Activated CD4-positive, alpha-beta T cell treated with anti-CD3 and anti-CD28 coated beads, Interleukin-2, amount 50 U/mL, for 24 hours (primary cell): ENCODE measurements at regions not wholly inside any gene's neighbourhood (a gene's known extent, or its start where the extent isn't known, plus 50 kb on each side); places are given as distances from the start of the nearest gene placed in this dataset.

ENCODE experiments used
- DNase-seq, 2 donors: peaks; one replicate each; pipeline ENCODE4 v3.0.0-alpha.2; 2020; ENCODE audit warnings: low read depth in 1 of 2, low spot score in 1 of 2

DNA sequence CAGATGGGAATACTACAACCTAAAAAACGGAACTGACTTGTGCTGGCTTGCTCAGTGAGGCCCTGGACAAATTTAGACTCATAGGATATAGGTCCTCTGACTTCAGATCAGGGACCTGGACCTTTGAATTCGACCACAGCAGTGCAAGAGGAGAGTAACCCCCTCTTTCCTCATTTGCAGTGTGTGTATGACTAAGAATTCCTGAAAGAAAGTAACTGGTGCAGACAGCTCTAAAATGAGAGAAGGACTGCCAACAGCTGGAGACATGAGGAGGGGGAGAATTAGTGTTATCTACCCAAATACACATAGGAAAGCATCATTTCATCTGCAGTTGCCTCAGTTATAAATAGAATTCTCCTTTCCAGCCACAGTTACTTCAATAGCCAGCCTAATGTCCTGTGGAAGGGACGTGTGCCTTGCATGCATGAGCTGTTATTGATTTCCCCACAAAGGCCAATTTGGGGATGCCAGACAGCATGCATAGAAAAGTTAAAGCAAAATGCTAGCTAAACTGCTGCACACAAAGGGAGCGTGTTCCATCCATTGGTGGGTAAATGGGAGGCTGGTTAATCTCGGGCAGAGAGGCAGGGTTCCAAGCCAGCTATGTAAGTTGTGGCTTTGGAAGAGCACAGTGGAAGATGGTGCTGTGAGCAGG lies 442.7 kb downstream of the CDK5RAP2 start:
- no peak for DNase-seq

DNA sequence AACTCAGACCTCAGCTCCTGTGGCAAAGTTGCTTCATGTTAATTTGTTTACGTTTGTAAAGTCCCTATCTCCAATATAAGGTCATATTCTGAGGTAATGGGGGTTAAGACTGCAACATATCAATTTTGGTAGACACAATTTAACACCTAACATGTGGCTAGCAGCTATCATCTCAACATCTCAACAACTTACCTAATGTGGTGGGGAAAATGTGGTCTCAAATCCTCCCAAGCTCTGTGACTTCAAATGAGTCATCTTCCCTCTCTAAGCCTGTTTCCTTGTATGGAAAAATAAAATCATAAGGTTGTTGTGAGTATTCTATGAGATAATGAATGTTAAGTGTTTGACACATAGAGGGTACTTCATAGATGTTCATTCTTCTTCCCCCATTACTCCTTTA lies 443.3 kb downstream of the CDK5RAP2 start:
- DNase-seq, result no peak

DNA sequence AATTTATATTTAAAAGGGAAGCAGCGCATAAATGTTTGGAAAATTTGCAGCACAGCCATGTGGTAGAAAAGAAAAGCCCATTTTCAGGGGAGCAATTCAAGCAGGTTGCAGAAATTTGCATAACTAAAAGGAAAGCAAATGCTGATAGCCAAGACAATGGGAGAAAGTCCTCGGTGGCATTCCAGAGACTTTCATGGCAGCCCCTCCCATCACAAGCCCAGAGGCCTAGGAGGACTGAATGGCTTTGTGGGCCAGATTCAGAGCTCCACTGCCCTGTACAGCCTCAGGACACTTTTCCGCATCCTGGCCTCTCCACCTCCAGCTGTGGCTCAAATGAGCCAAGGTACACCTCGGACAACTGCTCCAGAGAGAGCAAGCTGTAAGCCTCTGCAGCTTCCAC lies 462.9 kb downstream of the CDK5RAP2 start:
- DNase-seq, result no peak

DNA sequence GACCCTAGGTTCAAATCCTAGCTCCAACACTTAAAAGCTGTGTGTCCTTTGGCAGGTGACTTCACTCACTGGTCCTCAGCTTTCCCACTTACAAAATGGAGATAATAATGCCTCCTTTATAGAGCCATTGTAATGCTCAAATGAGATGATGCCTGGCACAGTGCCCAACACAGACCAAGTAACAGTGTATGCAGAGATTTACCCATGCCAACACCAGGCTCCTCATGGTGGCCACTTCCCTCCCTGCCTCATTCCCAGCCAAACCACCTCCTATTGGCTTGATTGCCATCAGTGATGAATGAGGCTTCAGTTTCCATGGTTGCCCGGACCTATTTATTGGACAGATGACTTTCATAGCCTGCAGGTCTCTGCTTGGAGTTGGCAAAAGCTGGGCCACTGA lies 469.4 kb downstream of the CDK5RAP2 start:
- DNase-seq, result no peak

DNA sequence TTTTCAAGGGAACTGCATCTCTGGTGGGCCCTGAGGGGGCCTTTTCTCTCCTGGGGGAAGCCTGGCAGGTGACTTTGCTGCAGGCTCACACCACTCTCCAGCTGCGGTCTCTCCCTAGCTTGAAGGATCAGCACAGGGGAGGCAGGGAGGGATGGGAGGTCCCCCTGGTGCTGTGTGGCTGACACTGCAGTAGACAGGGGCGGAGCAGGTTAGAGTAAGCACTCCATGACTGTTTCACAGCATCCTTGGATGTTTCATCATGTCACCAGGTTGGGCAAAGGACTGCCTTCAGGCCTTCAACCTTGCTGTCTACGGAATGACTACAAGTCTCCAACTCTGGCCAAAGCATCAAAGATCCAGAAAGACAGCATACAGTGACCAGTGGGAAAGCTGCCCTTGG lies 470.7 kb downstream of the CDK5RAP2 start:
- DNase-seq, result no peak

DNA sequence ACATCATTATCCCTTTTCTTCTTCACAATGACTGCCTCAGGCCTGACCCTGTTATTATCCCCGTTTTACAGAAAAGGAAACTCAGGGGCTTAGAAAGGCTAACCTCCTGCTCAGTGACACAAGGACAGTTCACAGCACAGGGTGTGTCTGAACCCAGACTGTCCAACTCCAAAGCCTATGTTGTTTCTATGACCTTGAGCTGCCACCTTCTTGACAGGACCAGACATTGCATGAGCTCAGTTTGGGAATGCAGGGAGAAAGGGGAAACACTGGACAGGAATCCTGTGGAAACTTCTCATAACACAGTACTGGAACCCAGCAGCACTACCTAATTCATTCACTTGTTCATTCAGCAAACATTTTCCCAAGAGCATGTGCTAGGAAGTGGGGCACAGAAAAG lies 472.8 kb downstream of the CDK5RAP2 start:
- DNase-seq, result no peak

DNA sequence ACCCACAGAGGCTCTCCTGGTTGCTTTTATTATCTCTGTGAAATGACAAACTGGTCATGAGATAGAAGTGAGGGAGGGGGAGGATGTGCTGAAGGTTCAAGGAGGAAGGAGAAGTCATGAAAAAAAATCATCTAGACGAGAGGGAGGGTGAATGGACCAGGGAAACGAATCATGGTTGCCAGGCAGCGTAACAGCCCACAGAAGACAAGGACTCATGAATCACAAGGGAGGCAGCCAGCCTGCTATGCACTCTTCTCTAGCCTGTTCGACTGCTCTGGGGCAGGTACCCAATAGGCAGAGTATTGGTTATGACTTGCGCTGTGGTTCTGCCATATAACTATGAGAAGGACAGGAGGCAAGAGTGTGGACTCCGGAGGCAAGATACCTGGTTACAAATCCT lies 475.2 kb downstream of the CDK5RAP2 start:
- no peak for DNase-seq

DNA sequence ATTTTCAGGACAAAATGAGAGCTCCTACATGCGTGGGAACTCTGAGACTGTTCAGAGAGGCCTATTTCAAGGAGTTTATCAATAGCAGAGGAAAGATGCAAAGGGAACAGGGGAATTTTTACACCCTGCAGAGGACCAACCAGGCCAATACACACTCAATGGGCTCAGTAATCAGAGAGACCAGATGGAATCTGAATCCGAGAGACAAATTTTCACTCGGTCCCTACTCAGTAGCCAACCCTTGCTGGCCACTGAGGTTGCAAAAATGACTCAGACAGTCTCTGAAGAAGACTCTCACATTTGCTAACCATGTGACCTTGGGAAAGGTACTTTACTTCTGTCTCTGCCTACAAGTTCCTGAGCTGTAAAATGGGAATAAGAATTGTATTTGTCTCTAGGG lies 479.4 kb downstream of the CDK5RAP2 start:
- no peak for DNase-seq

DNA sequence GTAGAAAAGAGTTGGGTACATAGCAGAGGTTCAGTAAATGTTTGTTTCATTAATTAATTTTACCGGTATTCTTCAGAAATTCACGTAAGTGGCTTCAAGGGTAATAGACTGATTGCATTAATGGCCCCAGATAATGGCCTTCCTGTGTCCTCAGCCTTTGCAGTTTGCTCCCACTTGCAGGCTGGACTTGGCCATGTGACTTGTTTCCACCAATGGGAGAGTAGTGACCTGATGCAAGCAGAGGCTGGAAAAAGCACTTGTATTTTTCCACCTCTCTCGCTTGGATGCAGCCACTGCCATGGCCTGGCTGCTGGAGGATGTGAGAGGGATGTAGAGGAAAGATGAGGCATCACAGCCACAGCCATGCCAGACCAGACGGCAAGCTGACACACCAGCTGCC lies 480.9 kb downstream of the CDK5RAP2 start:
- no peak for DNase-seq

DNA sequence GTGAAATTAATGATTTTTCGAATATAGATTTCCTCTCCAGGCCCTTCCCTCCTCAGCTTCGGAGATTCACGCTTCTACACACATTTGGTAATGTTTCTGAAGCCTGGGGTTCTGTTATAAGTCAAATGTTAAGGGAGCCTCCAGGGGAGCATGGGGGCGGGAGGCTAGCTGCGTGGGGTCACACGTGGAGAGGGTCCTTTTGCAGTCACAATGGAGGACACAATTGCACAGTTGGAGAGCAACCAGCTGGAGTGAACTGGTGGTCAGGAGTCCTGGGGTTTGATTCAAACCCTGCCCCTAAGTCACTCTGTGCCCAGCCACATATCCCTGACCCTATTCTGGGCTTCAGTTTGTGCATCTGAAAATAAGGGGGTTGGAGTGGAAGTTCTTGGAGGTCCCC lies 481.4 kb downstream of the CDK5RAP2 start:
- no peak for DNase-seq

DNA sequence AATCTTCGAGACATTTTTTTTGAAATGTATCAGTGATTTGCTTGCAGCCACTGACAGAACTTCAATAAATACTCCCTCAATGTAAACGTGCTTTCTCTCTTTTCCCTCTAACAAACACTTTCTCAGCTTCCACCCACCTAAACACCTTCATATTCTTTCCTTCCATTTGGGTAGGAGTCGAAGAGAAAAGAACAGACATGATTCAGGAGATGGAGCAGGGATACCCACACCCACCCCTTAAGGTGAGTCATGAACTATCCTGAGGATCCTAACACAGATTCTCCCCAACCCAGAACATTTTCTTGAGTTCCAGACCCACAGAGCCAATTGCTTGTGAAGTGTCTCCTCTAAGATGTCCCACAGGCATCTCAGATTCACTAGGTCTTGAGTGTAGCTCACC lies 488.8 kb downstream of the CDK5RAP2 start:
- DNase-seq, result no peak

DNA sequence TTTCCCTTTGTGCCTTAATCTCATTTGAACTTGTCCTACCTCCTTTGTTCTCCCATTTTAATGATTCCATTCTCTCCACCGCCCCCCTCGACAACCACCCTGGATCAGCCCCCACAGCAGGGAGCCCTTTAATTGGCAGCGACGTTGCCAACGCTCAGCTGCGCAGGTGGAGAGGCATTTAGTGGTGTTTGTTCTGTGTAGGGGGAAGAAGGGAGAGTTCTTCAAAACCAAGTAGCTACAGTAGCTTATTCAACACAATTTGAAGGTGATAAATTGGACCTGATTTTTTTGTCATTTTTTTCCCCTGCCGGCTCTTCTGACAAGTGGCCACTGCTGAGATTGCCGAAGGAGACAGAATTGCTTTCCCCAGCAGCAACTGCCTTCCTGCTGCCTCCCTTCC lies 499.1 kb downstream of the CDK5RAP2 start:
- no peak for DNase-seq

DNA sequence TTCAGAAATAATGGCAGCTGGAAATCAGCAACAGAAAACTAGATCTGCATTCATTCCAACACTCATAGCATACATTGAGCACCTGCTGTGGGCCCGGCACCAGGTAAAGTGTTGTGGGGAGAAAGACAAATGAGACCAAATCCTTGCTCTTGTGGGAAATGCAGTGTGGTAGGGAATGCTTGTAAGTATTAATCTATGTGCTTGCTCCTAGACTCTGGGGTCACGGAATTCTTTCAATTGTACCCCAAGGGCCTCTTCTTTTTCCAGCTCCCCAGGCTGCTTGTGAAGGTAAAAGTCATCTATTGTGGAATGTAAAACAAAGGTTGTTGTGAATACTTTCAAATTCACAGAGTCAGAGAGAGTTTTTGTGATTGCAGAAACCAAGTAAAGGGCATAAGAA lies 501.9 kb downstream of the CDK5RAP2 start:
- no peak for DNase-seq

DNA sequence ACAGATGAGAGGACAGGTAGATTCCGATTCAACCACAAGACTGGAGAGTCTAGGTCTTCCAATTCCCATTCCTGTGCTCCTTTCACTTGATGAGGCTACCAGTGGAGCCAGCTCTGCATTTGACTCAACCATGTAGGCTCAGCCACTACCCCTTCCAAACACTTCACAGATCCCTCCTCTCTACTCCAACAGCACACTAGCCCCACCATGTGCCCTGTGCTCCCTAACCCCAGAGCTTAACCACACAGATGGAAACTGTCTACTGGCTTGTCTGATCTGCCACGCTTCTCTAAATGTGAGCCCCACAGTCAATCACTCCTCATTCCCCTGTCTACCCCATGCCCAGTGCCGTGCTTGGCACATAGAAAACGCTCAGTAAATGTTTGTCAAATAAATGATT lies 508.2 kb downstream of the CDK5RAP2 start:
- no peak for DNase-seq

DNA sequence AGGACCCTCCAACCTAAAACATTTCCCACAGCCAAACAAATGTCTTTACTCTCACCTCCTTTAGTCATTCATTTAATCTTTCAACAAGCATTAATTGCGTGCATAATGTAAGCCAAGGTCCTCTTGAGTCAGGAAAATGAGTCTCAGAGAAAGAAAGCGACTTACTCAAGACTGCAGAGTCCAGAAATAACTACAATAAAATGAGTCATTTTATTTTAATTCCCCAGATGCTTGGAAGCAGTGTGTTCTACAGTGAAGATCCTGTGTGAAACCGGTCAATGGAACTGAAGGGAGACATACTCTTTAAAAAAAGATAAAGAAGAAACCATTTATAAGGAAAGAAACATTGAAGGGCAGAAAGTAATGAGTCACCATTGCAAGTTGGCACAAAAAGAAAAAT lies 513.7 kb downstream of the CDK5RAP2 start:
- DNase-seq, result no peak

DNA sequence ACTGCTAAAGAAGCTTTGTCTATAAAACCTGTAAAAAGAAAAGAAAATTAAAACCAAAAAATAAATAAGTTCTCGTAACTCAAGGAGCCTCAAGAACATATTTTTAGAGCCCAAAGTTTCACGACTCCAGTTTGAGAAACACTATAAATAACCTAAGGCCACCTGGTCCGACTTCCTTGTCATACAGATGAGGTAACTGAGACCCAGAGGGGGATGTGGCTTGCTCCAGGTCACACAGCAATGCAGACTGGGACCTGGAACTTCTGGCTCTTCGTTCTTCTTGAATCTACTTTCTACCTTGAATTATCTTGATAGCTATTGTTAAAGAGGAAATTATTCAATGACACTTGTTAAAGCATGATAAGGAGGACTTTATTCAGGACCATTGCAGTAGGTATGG lies 514.8 kb downstream of the CDK5RAP2 start:
- no peak for DNase-seq

DNA sequence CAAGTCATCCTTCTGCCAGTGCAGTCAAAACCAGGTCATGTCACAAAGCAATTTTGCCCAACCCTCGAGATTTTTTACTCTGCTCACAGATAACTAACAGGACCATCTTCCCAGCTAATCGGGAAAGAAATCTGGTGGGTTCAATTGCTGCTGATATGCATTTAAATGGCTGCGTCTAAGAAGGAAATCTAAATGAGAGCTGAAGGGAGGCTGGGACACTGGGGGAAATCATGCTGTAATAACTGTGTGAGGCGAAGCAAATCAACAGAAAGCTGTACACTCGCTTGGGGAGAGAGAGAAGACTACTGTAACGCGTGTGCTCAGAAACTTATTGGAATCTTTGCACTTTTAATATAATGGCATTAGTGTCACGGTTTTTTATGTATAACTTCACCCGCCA lies 535.0 kb downstream of the CDK5RAP2 start:
- no peak for DNase-seq

DNA sequence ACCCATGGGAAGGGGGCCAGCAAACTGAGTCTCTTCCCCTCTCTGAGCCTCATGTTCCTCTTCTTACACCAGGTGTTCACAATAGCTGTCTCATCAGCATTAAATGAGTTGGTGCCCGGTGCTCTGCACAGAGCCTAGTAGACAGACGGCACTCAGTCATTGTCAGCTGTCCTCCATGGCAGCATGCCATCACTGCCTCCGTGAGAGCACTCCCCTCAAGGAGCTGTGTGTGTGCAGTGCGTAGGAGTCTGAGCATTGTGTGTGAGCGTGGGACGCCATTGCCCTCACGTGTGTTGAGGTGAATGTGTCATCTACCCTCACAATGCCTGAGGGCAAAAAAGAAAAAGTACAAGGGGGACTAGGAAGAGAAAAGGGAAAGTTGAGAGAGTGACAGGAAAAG lies 536.5 kb downstream of the CDK5RAP2 start:
- no peak for DNase-seq

DNA sequence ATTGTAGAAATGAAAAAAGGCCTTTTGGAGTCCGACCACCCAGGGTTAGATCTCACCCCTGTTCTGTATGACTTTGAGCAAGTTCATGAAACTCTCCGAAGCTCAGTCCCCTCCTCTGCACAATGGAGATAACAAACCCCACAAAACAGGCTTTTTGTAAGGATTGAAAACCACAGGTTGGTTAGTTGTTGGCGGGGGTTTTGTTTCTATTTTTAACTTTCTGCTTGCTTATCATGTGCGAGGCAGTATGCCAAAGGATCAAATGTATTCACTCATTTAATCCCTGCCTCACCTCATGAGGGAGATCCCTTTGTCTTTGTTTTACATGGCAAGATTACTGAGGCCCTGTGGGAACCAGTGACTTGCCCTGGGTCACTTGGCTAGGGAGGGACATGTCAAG lies 539.1 kb downstream of the CDK5RAP2 start:
- DNase-seq, result no peak

DNA sequence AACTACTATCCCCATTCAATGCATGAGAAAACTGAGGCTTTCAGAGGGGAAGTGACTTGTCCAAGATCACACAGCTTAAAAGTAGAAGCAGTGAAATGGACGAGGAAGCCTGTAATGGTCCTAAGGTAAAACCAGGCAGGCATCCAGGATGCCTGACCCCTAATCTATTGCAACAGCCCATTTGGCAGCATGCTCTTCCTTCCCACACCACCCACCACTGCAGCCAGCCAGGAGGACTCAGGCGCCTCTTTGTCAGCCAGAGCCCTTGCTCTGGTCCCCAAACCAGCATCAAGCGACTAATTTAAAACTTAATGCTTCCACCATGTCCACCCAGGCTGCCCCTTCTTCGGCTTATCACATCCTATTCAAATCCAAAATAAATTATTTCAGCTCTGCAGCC lies 541.6 kb downstream of the CDK5RAP2 start:
- no peak for DNase-seq

DNA sequence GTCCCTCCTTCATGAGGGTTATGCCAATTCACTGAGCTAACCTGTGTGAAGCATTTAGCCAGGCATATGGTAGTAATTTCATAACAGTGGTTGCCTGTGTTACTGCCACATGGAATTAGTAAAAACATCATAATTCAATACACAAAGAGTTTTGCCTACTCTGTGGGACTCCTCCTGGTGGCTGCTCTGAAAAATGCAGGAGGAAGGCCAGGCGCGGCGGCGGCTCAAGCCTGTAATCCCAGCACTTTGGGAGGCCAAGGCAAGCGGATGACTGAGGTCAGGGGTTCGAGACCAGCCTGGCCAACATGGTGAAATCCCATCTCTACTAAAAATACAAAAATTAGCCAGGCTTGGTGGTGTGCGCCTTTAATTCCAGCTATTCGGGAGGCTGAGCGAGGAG lies 547.3 kb downstream of the CDK5RAP2 start:
- no peak for DNase-seq

DNA sequence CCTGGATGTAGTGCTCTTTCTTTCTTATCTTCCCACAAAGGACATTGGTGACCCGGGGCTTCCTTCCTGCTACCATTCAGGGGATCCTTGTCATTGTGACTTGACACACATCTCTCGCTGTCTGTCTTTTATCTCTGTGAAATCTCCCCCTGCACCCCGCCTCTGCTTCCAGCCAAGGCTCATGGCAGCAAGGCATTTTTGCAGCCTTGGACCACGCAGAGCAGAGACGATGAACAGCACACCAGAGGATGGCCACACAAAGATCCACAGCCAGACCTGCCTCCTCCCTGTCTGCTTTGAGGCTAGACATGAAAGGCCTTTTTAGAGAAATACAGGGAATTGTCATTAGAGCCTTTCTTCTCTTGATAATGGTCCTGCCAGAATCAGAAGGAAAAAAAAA lies 549.1 kb downstream of the CDK5RAP2 start:
- no peak for DNase-seq

DNA sequence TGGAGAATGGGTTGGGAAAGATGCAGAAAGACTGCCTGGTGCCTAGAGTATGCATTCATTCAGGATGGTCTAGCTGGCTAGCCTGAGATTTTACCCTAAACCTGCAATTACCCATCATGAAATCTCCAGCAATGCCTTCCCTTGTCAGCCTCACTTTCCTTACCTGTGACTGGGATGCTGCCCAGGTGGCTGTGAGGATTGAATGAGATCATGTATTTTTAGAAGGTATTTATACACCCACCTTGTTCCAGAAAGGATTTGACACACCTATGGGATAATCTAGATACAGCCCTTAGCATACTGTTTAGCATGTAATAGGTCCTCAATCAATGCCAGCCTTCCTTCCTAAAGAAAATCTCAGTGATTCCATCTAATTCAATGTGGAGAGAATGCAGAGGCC lies 561.4 kb downstream of the CDK5RAP2 start:
- DNase-seq, result no peak

DNA sequence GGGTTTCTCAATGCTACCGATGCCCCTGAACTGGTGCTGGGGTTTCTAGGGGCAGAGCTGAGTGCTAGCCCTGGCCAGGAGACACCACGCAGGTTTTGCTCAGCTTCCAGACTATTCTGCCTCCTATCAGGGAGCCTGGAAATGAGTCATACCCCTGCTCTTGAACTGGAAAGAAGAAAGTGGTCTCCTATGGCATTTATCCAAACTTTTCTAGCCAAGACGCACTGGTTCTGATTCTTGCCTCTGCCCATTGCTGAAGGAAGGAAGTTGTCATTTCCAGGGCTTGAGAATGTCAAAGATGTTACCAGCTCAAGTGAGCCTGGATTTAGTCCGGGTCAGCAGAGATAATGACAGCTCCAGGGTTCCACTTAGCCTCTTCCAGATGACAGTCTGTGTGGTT lies 561.9 kb downstream of the CDK5RAP2 start:
- DNase-seq, result no peak
